H9 (cell line): ENCODE measurements at regions not wholly inside any gene's neighbourhood (a gene's known extent, or its start where the extent isn't known, plus 50 kb on each side); places are given as distances from the start of the nearest gene placed in this dataset.

Experiments
- DNase-seq: peaks from one replicate; pipeline ENCODE4 v3.0.0-alpha.2; 2017
- H2AFZ ChIP-seq: one replicate; pipeline ENCODE4 v1.6.1; 2013; ENCODE audit warnings: mild to moderate bottlenecking, low read length, control low read depth, moderate library complexity
- H2AK5ac ChIP-seq: 2 replicates; pipeline ENCODE4 v1.6.1; 2013; ENCODE audit warnings: low read length, control low read depth, mixed read lengths; ENCODE audit not compliant: insufficient read length
- H2BK120ac ChIP-seq: one replicate; pipeline ENCODE4 v1.6.1; 2013; ENCODE audit warnings: low read depth, mild to moderate bottlenecking, low read length, control low read depth, inconsistent platforms; ENCODE audit not compliant: poor library complexity, severe bottlenecking
- H2BK12ac ChIP-seq: 2 replicates; pipeline ENCODE4 v1.6.1; 2013; ENCODE audit warnings: low read length, control low read depth, mixed read lengths, low read depth; ENCODE audit not compliant: insufficient read length
- H2BK15ac ChIP-seq: 2 replicates; pipeline ENCODE4 v1.6.1; 2013; ENCODE audit warnings: low read depth, low read length, control low read depth
- H2BK20ac ChIP-seq: one replicate; pipeline ENCODE4 v1.6.1; 2013; ENCODE audit warnings: low read depth, mild to moderate bottlenecking, low read length, control low read depth, inconsistent platforms; ENCODE audit not compliant: poor library complexity, severe bottlenecking
- H2BK5ac ChIP-seq: 2 replicates; pipeline ENCODE4 v1.6.1; 2013; ENCODE audit warnings: low read length, control low read depth, mixed read lengths; ENCODE audit not compliant: insufficient read length
- H3K14ac ChIP-seq: 2 replicates; pipeline ENCODE4 v1.6.1; 2013; ENCODE audit warnings: low read length, control low read depth; ENCODE audit not compliant: insufficient read depth
- H3K18ac ChIP-seq: 2 replicates; pipeline ENCODE4 v1.6.1; 2013; ENCODE audit warnings: low read depth, mild to moderate bottlenecking, mixed read lengths, low read length, control low read depth; ENCODE audit not compliant: insufficient read length
- H3K23ac ChIP-seq: 2 replicates; pipeline ENCODE4 v1.6.1; 2013; ENCODE audit warnings: low read length, control low read depth, mixed read lengths, low read depth; ENCODE audit not compliant: insufficient read length
- H3K23me2 ChIP-seq: 2 replicates; pipeline ENCODE4 v1.6.1; 2013; ENCODE audit warnings: low read depth, mild to moderate bottlenecking, mixed read lengths, low read length, control low read depth; ENCODE audit not compliant: insufficient read length, poor library complexity, severe bottlenecking
- H3K27ac ChIP-seq: 2 replicates; pipeline ENCODE4 v1.5.1; 2013; ENCODE audit warnings: low read length, control low read depth, mixed read lengths, low read depth; ENCODE audit not compliant: insufficient read length
- H3K27me3 ChIP-seq: 2 replicates; pipeline ENCODE4 v1.6.1; 2013; ENCODE audit warnings: low read length, control low read depth, inconsistent platforms; ENCODE audit not compliant: insufficient read depth
- H3K4ac ChIP-seq: 2 replicates; pipeline ENCODE4 v1.6.1; 2013; ENCODE audit warnings: low read depth, mild to moderate bottlenecking, control low read depth, inconsistent platforms, low read length, moderate library complexity
- H3K4me1 ChIP-seq: 2 replicates; pipeline ENCODE4 v1.6.1; 2013; ENCODE audit warnings: low read length, control low read depth, inconsistent platforms; ENCODE audit not compliant: insufficient read depth
- H3K4me2 ChIP-seq: 2 replicates; pipeline ENCODE4 v1.6.1; 2013; ENCODE audit warnings: low read length, control low read depth, mixed read lengths; ENCODE audit not compliant: insufficient read length, insufficient read depth
- H3K56ac ChIP-seq: 2 replicates; pipeline ENCODE4 v1.6.1; 2013; ENCODE audit warnings: low read depth, mild to moderate bottlenecking, mixed read lengths, low read length, control low read depth; ENCODE audit not compliant: insufficient read length
- H3K79me1 ChIP-seq: 2 replicates; pipeline ENCODE4 v1.6.1; 2013; ENCODE audit warnings: low read depth, mild to moderate bottlenecking, moderate library complexity, low read length, control low read depth, inconsistent platforms; ENCODE audit not compliant: insufficient read depth, poor library complexity, severe bottlenecking
- H3K79me2 ChIP-seq: 2 replicates; pipeline ENCODE4 v1.6.1; 2013; ENCODE audit warnings: low read length, control low read depth, inconsistent platforms; ENCODE audit not compliant: insufficient read depth
- H3K9ac ChIP-seq: 2 replicates; pipeline ENCODE4 v1.6.1; 2013; ENCODE audit warnings: low read length, control low read depth, mixed read lengths; ENCODE audit not compliant: insufficient read length; ENCODE audit errors: extremely low read depth
- H3K9me3 ChIP-seq: one replicate; pipeline ENCODE4 v1.6.1; 2013; ENCODE audit warnings: low read depth, low read length, inconsistent platforms; ENCODE audit not compliant: control insufficient read depth
- H3T11ph ChIP-seq: one replicate; pipeline ENCODE4 v1.6.1; 2013; ENCODE audit warnings: mild to moderate bottlenecking, low read length, control low read depth, inconsistent platforms
- H4K20me1 ChIP-seq: one replicate; pipeline ENCODE4 v1.6.1; 2013; ENCODE audit not compliant: control insufficient read depth, insufficient read length, insufficient read depth
- H4K5ac ChIP-seq: 2 replicates; pipeline ENCODE4 v1.6.1; 2013; ENCODE audit warnings: low read depth, mild to moderate bottlenecking, mixed read lengths, low read length, control low read depth; ENCODE audit not compliant: insufficient read length
- H4K8ac ChIP-seq: replicated peaks from 2 replicates; pipeline ENCODE4 v1.6.1; 2013; ENCODE audit warnings: low read length, control low read depth, mixed read lengths, low read depth; ENCODE audit not compliant: insufficient read length
- H4K91ac ChIP-seq: 2 replicates; pipeline ENCODE4 v1.6.1; 2013; ENCODE audit warnings: low read depth, mild to moderate bottlenecking, moderate library complexity, mixed read lengths, low read length, control low read depth; ENCODE audit not compliant: insufficient read length
- H3K27ac Mint-ChIP-seq, 3 experiments: 2 replicates in 2 of 3; 3 replicates in 1 of 3; pipeline ENCODE4 v1.8.0; 2020 to 2021; ENCODE audit warnings: mixed read lengths in 3 of 3, mild to moderate bottlenecking in 1 of 3, moderate library complexity in 1 of 3
- H3K27me3 Mint-ChIP-seq: 2 replicates; pipeline ENCODE4 v1.8.0; 2021; ENCODE audit warnings: low read depth, mild to moderate bottlenecking, moderate library complexity, mixed read lengths
- H3K36me3 Mint-ChIP-seq, 3 experiments: 2 replicates in 2 of 3; 3 replicates in 1 of 3; pipeline ENCODE4 v1.8.0; 2020 to 2021; ENCODE audit warnings: low read depth in 3 of 3, mixed read lengths in 3 of 3; ENCODE audit not compliant: insufficient read depth in 1 of 3
- H3K4me1 Mint-ChIP-seq, 2 experiments: 2 replicates each; pipeline ENCODE4 v1.8.0; 2020; ENCODE audit warnings: mixed read lengths in 2 of 2
- H3K4me3 Mint-ChIP-seq, 2 experiments: 2 replicates in 1 of 2; 3 replicates in 1 of 2; pipeline ENCODE4 v1.8.0; 2020 to 2021; ENCODE audit warnings: mild to moderate bottlenecking in 2 of 2, mixed read lengths in 2 of 2, moderate library complexity in 1 of 2
- H3K9me3 Mint-ChIP-seq, 2 experiments: 2 replicates in 1 of 2; 3 replicates in 1 of 2; pipeline ENCODE4 v1.8.0; 2020; ENCODE audit warnings: mild to moderate bottlenecking in 2 of 2, mixed read lengths in 2 of 2, moderate library complexity in 1 of 2
- CTCF ChIP-seq: fragments of 200-600 bp; sonication (generic); conservative IDR thresholded peaks from 3 replicates; pipeline ENCODE4 v1.8.0; 2021; ENCODE audit warnings: antibody characterized with exemption, mild to moderate bottlenecking
- WGBS: extraction: QIAGEN DNeasy Blood & Tissue Kit; methylation state at CpG from one replicate; pipeline ENCODE4 v1.1.7; 2013; ENCODE audit warnings: missing lambda C conversion rate, low lambda C conversion rate, mixed read lengths; ENCODE audit not compliant: insufficient read length; ENCODE audit errors: extremely low coverage; 5-methylcytosine and 5-hydroxymethylcytosine counted together

GRCh38 chr11:24142062-24142461 is 354.8 kb upstream of the LUZP2 start:
- WGBS: no CpG with 5 or more reads among the region's 4 CpGs
- Histone ChIP-seq H3K4me2 (no peak overlapping the region), H2AFZ (no peak overlapping the region)

More at GRCh38 chr11:24142062-24142461, 354.8 kb upstream of the LUZP2 start:
- H3K4ac ChIP-seq: no peak overlapping the region
- no peak overlapping the region for H2AK5ac ChIP-seq
- no peak overlapping the region for H4K5ac ChIP-seq
- H4K91ac ChIP-seq: no peak overlapping the region
- no peak overlapping the region for H3K23ac ChIP-seq
- no peak overlapping the region for H2BK12ac ChIP-seq
- peaks cover 0 to 2% of the 10 kb centered on the region in 2 experiments; a peak in 1 of 5 replicates for H3K9me3 Mint-ChIP-seq
- H2BK20ac ChIP-seq: no peak overlapping the region
- DNase-seq: no peak
- no peaks in the 10 kb centered on the region for H3K36me3 Mint-ChIP-seq
- no peak overlapping the region for H3K4me3 Mint-ChIP-seq
- no peaks in the 10 kb centered on the region for H3K79me1 ChIP-seq
- no peak overlapping the region for H2BK5ac ChIP-seq
- H3T11ph ChIP-seq: no peak overlapping the region
- no peak overlapping the region for H2BK15ac ChIP-seq
- H3K79me2 ChIP-seq: no peaks in the 10 kb centered on the region
- H3K4me1 Mint-ChIP-seq: no peaks in the 10 kb centered on the region
- TF ChIP-seq CTCF: peak; percentile 12; the same call in 1 of the 3 replicates
- peak overlapping the region in 1 of 3 experiments; percentile 24; a peak in 1 of 7 replicates for H3K27ac Mint-ChIP-seq
- H3K27me3 ChIP-seq: no peaks in the 10 kb centered on the region
- no peak overlapping the region for H3K56ac ChIP-seq
- no peak overlapping the region for H4K8ac ChIP-seq
- no peak overlapping the region for H3K18ac ChIP-seq
- H3K27ac ChIP-seq: no peak overlapping the region
- H3K4me1 ChIP-seq: no peaks in the 10 kb centered on the region
- H3K9ac ChIP-seq: no peak overlapping the region
- no peak overlapping the region for H2BK120ac ChIP-seq
- no peaks in the 10 kb centered on the region for H3K23me2 ChIP-seq
- no peaks in the 10 kb centered on the region for H3K27me3 Mint-ChIP-seq
- no peak overlapping the region for H3K14ac ChIP-seq
- H4K20me1 ChIP-seq: no peaks in the 10 kb centered on the region
- H3K9me3 ChIP-seq: no peaks in the 10 kb centered on the region
